ENCODE measurements at regions not wholly inside any gene's neighbourhood (a gene's known extent, or its start where the extent isn't known, plus 50 kb on each side); places are given as distances from the start of the nearest gene placed in this dataset.

DNA sequence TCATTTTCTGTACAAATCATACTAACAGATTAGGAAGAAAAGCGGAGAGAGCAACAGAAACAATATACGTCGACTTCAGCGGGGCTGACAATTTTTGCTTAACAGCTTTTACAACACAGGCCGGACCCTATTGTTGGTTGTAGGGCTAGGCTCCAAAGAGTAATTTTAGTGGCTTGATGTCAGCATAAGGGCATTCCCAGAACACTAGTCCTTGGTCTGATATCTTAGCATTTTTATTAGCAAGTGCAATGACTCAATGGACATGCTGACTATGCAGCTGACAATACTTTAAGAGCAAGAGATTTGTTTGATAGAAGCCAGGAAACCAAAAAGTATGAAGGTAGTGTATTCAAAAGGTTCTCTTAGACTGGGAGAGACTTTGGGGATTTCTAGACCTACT, 209.9 kb downstream of the LNPK start:
- TF ChIP-seq, protein P1, sequence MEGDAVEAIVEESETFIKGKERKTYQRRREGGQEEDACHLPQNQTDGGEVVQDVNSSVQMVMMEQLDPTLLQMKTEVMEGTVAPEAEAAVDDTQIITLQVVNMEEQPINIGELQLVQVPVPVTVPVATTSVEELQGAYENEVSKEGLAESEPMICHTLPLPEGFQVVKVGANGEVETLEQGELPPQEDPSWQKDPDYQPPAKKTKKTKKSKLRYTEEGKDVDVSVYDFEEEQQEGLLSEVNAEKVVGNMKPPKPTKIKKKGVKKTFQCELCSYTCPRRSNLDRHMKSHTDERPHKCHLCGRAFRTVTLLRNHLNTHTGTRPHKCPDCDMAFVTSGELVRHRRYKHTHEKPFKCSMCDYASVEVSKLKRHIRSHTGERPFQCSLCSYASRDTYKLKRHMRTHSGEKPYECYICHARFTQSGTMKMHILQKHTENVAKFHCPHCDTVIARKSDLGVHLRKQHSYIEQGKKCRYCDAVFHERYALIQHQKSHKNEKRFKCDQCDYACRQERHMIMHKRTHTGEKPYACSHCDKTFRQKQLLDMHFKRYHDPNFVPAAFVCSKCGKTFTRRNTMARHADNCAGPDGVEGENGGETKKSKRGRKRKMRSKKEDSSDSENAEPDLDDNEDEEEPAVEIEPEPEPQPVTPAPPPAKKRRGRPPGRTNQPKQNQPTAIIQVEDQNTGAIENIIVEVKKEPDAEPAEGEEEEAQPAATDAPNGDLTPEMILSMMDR (IDR thresholded peaks at IDR 0.05) = no peak
- TF ChIP-seq POLR2A (IDR thresholded peaks at IDR 0.05) = no peak
